HCT116 (cell line): ENCODE measurements at regions not wholly inside any gene's neighbourhood (a gene's known extent, or its start where the extent isn't known, plus 50 kb on each side); places are given as distances from the start of the nearest gene placed in this dataset.

ENCODE experiments used
- ATAC-seq: fragments of 200-7000 bp; cut with Tn5 transposase; 2 replicates; pipeline ENCODE4 v1.9.1; 2020; ENCODE audit warnings: mild to moderate bottlenecking, moderate library complexity
- BruUV-seq: library from RNA; stranded (reverse); fragments of 400-500 nt; replicated peaks from 2 replicates; lab custom pipeline; 2021; lab: Mats Ljungman, UMichigan
- CTCF ChIA-PET: fragments of 300-600 bp; sonication (Branson Sonifier 250); formaldehyde crosslinking; loops from one replicate; lab custom pipeline; 2021; ENCODE audit warnings: antibody characterized with exemption; lab: Charles Lee
- POLR2A ChIA-PET: fragments of 300-600, 350-600 bp; sonication (Branson Sonifier 250); formaldehyde crosslinking; loops from one replicate; lab custom pipeline; 2021; ENCODE audit warnings: antibody characterized with exemption; lab: Charles Lee
- RAD21 ChIA-PET, 2 experiments: fragments of 300-600 bp; sonication (Branson Sonifier 250); formaldehyde crosslinking; loops; one replicate each; lab custom pipeline; 2023; ENCODE audit warnings: low total read pairs in 2 of 2; ENCODE audit not compliant: uncharacterized antibody in 2 of 2, unreplicated experiment in 2 of 2, low non-redundant PET in 1 of 2; lab: Charles Lee
- DNase-seq: peaks from one replicate; pipeline ENCODE4 v3.0.0-alpha.2; 2010; ENCODE audit warnings: low read depth, low spot score
- H2AFZ ChIP-seq: fragments of 200-600 bp; shearing (Covaris generic), sonication (generic); 2 replicates; pipeline ENCODE4 v1.6.1; 2017; ENCODE audit warnings: low read depth, mixed run types, mixed read lengths, antibody characterized with exemption, low read length; ENCODE audit not compliant: poor library complexity, severe bottlenecking
- H3K27ac ChIP-seq: 2 replicates; pipeline ENCODE4 v1.5.1; 2012; ENCODE audit warnings: low read depth, low read length
- H3K27me3 ChIP-seq: fragments of 200-600 bp; sonication (generic); 2 replicates; pipeline ENCODE4 v1.6.1; 2016; ENCODE audit warnings: mixed run types, low read length, mixed read lengths; ENCODE audit not compliant: insufficient read depth
- H3K36me3 ChIP-seq, 2 experiments: fragments of 200-500 bp in 1 of 2; fragments of 200-600 bp in 1 of 2; sonication (Bioruptor generic) in 1 of 2; sonication (generic) in 1 of 2; 2 replicates each; pipeline versions ENCODE4 v1.5.1 to v1.6.1; 2014 to 2016; ENCODE audit warnings: low read length in 2 of 2, inconsistent platforms in 1 of 2, mixed read lengths in 1 of 2, mixed run types in 1 of 2; ENCODE audit not compliant: insufficient read depth in 2 of 2, control insufficient read depth in 1 of 2
- H3K4me1 ChIP-seq, 2 experiments: fragments of 200-600 bp in 1 of 2; sonication (generic) in 1 of 2; 2 replicates each; pipeline versions ENCODE4 v1.5.1 to v1.6.1; 2012 to 2017; ENCODE audit warnings: low read length in 2 of 2, inconsistent platforms in 1 of 2, mild to moderate bottlenecking in 1 of 2, mixed read lengths in 1 of 2, mixed run types in 1 of 2, moderate library complexity in 1 of 2; ENCODE audit not compliant: insufficient read depth in 2 of 2, control insufficient read depth in 1 of 2
- H3K4me2 ChIP-seq: fragments of 200-600 bp; sonication (generic); 2 replicates; pipeline ENCODE4 v1.6.1; 2017; ENCODE audit warnings: mixed run types, low read length, mixed read lengths
- H3K4me3 ChIP-seq, 2 experiments: fragments of 200-600 bp in 1 of 2; sonication (generic) in 1 of 2; replicated peaks in 1 of 2; 2 replicates each; pipeline ENCODE4 v1.5.1; 2011 to 2016; ENCODE audit warnings: low read length in 2 of 2, control low read depth in 1 of 2, low read depth in 1 of 2, mild to moderate bottlenecking in 1 of 2, mixed read lengths in 1 of 2, mixed run types in 1 of 2
- H3K79me2 ChIP-seq: fragments of 200-600 bp; sonication (generic); 2 replicates; pipeline ENCODE4 v1.6.1; 2017; ENCODE audit warnings: mild to moderate bottlenecking, mixed run types, low read length, moderate library complexity, mixed read lengths; ENCODE audit not compliant: insufficient read depth
- H3K9ac ChIP-seq: fragments of 200-600 bp; sonication (generic); 2 replicates; pipeline ENCODE4 v1.6.1; 2016; ENCODE audit warnings: low read length, mixed read lengths
- H3K9me2 ChIP-seq: fragments of 200-600 bp; sonication (generic), shearing (Covaris generic); 2 replicates; pipeline ENCODE4 v1.6.1; 2017; ENCODE audit warnings: mixed run types, mild to moderate bottlenecking, moderate library complexity; ENCODE audit not compliant: insufficient read depth
- H3K9me3 ChIP-seq, 2 experiments: fragments of 200-500 bp in 1 of 2; fragments of 200-600 bp in 1 of 2; sonication (Bioruptor generic) in 1 of 2; sonication (generic) in 1 of 2; 2 replicates each; pipeline ENCODE4 v1.6.1; 2014 to 2017; ENCODE audit warnings: low read length in 2 of 2, mixed read lengths in 2 of 2, inconsistent platforms in 1 of 2, low read depth in 1 of 2, mild to moderate bottlenecking in 1 of 2, mixed run types in 1 of 2, moderate library complexity in 1 of 2; ENCODE audit not compliant: control insufficient read depth in 1 of 2, insufficient read depth in 1 of 2
- H4K20me1 ChIP-seq: fragments of 200-600 bp; sonication (generic), shearing (Covaris generic); 2 replicates; pipeline ENCODE4 v1.6.1; 2017; ENCODE audit warnings: mixed run types, mild to moderate bottlenecking, moderate library complexity; ENCODE audit not compliant: insufficient read depth
- CBX3 ChIP-seq: IDR thresholded peaks from 2 replicates; pipeline ENCODE4 v1.6.1; 2012; ENCODE audit warnings: low read depth
- CEBPB ChIP-seq: IDR thresholded peaks from 2 replicates; pipeline ENCODE4 v1.6.1; 2012; ENCODE audit warnings: low read depth
- ELF1 ChIP-seq: IDR thresholded peaks from 2 replicates; pipeline ENCODE4 v1.6.1; 2012; ENCODE audit warnings: low read depth, borderline replicate concordance
- EZH2 ChIP-seq: fragments of 200-600 bp; sonication (generic); IDR thresholded peaks from 2 replicates; pipeline ENCODE4 v1.6.1; 2017; ENCODE audit warnings: antibody characterized with exemption, mixed run types
- EZH2phosphoT487 ChIP-seq: fragments of 200-600 bp; IDR thresholded peaks from 2 replicates; pipeline ENCODE4 v1.6.1; 2018; ENCODE audit warnings: antibody characterized with exemption, borderline replicate concordance
- JUND ChIP-seq: IDR thresholded peaks from 2 replicates; pipeline ENCODE4 v1.6.1; 2012
- POLR2A ChIP-seq: IDR thresholded peaks from 2 replicates; pipeline ENCODE4 v1.7.0; 2011; ENCODE audit warnings: borderline replicate concordance; ENCODE audit not compliant: insufficient read depth, insufficient read length; ENCODE audit errors: extremely low read depth
- POLR2AphosphoS5 ChIP-seq: IDR thresholded peaks from 2 replicates; pipeline ENCODE4 v1.6.1; 2011; ENCODE audit warnings: mild to moderate bottlenecking, low read depth, low read length, moderate library complexity
- SIN3A ChIP-seq: IDR thresholded peaks from 2 replicates; pipeline ENCODE4 v1.6.1; 2012; ENCODE audit warnings: low read depth
- SP1 ChIP-seq: IDR thresholded peaks from 2 replicates; pipeline ENCODE4 v1.6.1; 2012; ENCODE audit warnings: low read depth
- TCF7L2 ChIP-seq: IDR thresholded peaks from 2 replicates; pipeline ENCODE4 v1.7.0; 2011; ENCODE audit warnings: borderline replicate concordance, inconsistent platforms; ENCODE audit not compliant: insufficient read depth, insufficient read length; ENCODE audit errors: extremely low read depth
- ZFX ChIP-seq: fragments of 450-650 bp; IDR thresholded peaks from 2 replicates; pipeline ENCODE4 v1.6.1; 2017
- ZNF274 ChIP-seq: fragments of 200-500 bp; sonication (Bioruptor generic); IDR thresholded peaks from 2 replicates; pipeline ENCODE4 v1.6.1; 2014; ENCODE audit warnings: mild to moderate bottlenecking, low read depth, low read length, inconsistent platforms
- intact Hi-C: fragments of 100-400 bp; cut with micrococcal nuclease; formaldehyde crosslinking; loops from 2 replicates; pipeline ENCODE4 v1.10.0; 2022
- TF ChIP-seq, protein P1 (sequence below): IDR thresholded peaks from 2 replicates; pipeline ENCODE4 v1.6.1; 2012
- TF ChIP-seq, protein P2 (sequence below): IDR thresholded peaks from 2 replicates; pipeline ENCODE4 v1.6.1; 2011; ENCODE audit warnings: mild to moderate bottlenecking, low read length, moderate library complexity; ENCODE audit not compliant: insufficient replicate concordance; ENCODE audit errors: extremely low read depth
- TF ChIP-seq, protein P3 (sequence below): IDR thresholded peaks from 2 replicates; pipeline ENCODE4 v1.6.1; 2012

DNA sequence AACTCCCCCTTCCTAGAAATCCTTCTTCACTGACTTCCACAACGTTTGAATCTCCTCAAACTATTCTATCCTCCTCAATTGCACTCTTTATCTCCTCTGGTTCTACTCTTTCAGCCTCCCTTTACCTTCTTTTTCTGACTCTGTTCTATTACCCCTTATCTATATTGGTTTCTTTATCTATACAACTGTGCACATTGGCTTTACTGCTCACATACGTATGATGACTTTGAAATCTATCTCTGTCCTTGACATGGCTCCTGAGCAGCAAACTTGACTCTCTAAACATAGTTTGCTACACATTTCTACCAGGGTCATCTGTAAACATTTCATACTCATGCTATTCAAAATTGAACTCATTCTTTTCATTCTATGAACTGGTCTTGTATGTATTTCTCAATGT, 601.0 kb upstream of the LINC00305 start:
- Histone ChIP-seq H3K36me3 (no peaks in the 10 kb centered on the region), H2AFZ (no peak overlapping the region), H3K79me2 (no peaks in the 10 kb centered on the region), H3K27ac (no peak overlapping the region), H3K4me1 (no peaks in the 10 kb centered on the region), H3K9ac (no peak overlapping the region), H4K20me1 (no peaks in the 10 kb centered on the region), H3K27me3 (no peaks in the 10 kb centered on the region), H3K4me3 (no peak overlapping the region), H3K4me2 (no peak overlapping the region), H3K9me3 (peaks cover 26 to 29% of the 10 kb centered on the region in 2 experiments; a peak in 3 of 4 replicates), H3K9me2 (no peaks in the 10 kb centered on the region)
- ChIA-PET CTCF (no interaction called here), RAD21 (no interaction called here), POLR2A (no interaction called here)
- no TSS peak for BruUV-seq
- ATAC-seq (no peak), DNase-seq (no peak)
- TF ChIP-seq POLR2A (no peak), ZNF274 (no peak), TCF7L2 (no peak), POLR2AphosphoS5 (no peak), JUND (no peak), CBX3 (no peak), EZH2 (no peak), ELF1 (no peak), ZFX (no peak), SIN3A (no peak), SP1 (no peak), CEBPB (no peak), EZH2phosphoT487 (no peak)
- TF ChIP-seq, protein P1, sequence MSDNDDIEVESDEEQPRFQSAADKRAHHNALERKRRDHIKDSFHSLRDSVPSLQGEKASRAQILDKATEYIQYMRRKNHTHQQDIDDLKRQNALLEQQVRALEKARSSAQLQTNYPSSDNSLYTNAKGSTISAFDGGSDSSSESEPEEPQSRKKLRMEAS = no peak
- TF ChIP-seq, protein P2, sequence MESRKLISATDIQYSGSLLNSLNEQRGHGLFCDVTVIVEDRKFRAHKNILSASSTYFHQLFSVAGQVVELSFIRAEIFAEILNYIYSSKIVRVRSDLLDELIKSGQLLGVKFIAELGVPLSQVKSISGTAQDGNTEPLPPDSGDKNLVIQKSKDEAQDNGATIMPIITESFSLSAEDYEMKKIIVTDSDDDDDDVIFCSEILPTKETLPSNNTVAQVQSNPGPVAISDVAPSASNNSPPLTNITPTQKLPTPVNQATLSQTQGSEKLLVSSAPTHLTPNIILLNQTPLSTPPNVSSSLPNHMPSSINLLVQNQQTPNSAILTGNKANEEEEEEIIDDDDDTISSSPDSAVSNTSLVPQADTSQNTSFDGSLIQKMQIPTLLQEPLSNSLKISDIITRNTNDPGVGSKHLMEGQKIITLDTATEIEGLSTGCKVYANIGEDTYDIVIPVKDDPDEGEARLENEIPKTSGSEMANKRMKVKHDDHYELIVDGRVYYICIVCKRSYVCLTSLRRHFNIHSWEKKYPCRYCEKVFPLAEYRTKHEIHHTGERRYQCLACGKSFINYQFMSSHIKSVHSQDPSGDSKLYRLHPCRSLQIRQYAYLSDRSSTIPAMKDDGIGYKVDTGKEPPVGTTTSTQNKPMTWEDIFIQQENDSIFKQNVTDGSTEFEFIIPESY = no peak
- TF ChIP-seq, protein P3, sequence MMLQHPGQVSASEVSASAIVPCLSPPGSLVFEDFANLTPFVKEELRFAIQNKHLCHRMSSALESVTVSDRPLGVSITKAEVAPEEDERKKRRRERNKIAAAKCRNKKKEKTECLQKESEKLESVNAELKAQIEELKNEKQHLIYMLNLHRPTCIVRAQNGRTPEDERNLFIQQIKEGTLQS = no peak
- intact Hi-C loops = no loop called here
